HG03280 (cell line): ENCODE measurements at regions not wholly inside any gene's neighbourhood (a gene's known extent, or its start where the extent isn't known, plus 50 kb on each side); places are given as distances from the start of the nearest gene placed in this dataset.

ENCODE experiments used
- ATAC-seq: cut with Tn5 transposase; IDR thresholded peaks from one replicate; pipeline ENCODE4 v1.9.1; 2021; ENCODE audit warnings: mild to moderate bottlenecking, moderate library complexity; ENCODE audit not compliant: unreplicated experiment

- no peak for ATAC-seq
Measured at GRCh38 chr3:117356091-117356705, 646.6 kb downstream of the TUSC7 start.

- no peak for ATAC-seq
Measured at GRCh38 chr3:117358717-117359314, 649.2 kb downstream of the TUSC7 start.

- ATAC-seq: no peak
Measured at GRCh38 chr3:117366574-117366973, 657.0 kb downstream of the TUSC7 start.

DNA sequence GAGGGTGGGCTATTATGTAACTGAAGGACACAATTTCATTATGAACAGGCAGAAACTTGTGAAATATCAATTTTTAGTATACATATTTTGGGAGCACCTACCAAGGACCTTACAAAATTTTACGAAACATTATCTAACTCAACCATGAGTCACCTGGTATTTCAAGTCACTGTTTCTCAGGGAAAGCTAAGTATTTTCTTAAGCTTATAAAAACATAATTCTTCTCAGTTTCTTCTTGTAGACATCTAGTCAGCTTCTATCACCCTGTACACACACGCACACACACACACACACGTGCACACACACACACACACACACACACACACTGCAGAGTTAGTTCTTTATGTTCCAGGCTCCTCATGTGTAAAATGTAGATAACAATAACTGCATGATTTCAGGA, 658.3 kb downstream of the TUSC7 start:
- ATAC-seq: no peak

DNA sequence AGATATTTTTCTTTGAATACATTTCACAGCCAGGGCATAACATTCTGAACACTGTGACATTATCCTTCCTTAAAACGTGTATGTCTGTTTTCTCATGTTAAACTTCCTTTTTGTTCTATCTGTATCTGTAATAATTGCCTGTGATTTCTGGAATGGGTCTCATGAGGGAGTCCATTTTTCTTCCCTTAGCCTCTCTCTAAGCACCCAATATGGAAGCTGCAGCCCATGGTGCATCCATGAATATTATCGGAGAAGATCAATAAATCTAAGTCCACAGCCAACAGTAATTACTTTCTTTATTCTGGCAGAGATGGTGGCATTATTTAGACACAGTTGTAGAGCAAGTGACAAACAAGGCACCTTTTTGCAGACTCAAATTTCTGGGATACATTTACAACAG, 671.1 kb downstream of the TUSC7 start:
- ATAC-seq: no peak

- no peak for ATAC-seq
Measured at GRCh38 chr3:117393119-117393518, 683.5 kb downstream of the TUSC7 start.

GRCh38 chr3:117398141-117398899, 688.7 kb downstream of the TUSC7 start:
- no peak for ATAC-seq

DNA sequence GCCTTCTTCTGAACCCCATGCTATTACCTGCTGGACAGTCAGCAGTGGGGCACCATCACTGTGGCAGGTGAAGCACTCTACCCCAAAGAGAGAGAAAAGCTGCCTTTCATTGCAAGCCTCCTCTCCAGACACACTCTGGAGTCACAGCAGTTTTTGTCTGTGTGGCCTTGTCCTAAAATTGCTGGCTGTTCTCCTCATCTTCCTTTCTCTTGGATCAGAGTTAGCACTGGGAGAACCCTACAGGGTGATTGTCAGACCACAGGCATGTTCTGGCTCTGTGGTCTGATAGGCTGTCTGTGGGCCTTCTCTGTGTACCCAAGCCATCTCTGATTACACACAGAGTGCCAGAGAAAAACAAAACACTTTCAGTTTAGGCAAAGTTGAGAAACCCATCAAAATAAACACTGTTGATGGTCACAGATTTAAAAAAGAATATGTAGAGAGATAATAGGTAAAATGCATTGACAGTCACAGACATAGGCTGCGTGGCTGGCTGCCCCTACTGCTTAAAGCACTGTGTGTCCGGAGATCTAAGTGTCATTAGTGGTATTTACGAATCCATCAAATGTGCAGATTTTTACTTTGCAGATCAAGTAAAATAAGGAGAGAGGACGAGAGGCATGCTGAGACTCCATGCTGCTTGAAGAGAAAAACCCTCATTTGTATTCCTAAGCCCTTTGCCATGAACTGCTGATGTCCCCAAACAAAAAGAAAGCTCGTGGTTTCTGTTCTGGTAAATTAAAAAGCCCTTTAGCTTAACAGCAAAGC, 689.9 kb downstream of the TUSC7 start:
- ATAC-seq: no peak

DNA sequence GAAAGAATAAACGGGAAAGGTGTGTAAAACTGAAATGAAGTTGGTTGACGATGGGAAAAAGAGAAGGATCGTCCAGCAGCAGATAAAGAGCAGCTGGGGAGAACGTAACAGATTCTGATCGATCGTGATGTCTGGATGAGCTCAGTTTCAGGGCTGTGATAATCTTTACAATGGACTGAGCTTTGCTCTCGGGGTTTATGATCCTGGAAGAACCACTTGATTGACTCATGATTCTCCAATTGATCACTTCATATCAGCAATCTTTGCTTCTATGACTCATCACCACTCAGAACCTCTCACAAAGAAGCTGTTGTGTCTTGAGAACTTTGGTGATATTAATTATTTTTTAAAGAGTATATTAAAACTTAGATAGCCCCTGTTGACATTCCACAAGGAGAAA, 690.7 kb downstream of the TUSC7 start:
- ATAC-seq: no peak

DNA sequence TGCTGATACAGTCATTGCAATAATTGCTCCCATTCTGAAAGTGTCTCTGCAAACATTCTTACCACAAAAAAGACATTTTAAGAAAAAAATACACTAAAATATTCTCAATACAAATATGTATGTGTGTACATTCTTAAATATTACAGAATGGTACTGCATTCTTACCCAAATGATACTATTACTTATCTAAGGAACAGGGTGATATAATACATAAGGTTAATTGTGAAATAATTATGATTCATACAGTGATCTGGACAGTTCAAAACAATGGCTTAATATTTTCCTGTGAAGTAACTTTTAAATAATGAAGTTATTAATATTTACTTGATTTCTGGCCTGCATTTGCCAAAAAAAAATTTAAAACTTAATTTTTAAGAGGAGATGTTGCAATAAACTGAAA, 694.6 kb downstream of the TUSC7 start:
- no peak for ATAC-seq

DNA sequence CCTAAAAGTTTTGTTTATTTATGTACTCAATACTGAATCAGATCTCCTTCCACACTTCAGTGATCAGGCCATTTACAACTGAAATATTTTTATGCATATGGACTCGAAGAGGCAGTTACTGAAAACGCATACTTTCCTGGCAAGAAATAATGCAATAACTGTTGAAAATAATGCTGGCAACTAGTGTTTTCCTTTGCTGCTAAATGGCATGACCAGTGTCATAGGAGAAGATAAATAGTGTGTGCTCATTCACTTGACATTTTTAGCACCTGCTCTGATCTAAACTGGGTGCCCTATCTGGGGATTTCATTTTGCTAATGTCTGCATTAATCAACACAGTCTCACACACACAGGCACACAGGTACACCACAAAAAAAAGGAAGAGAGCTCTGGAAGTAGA, 695.2 kb downstream of the TUSC7 start:
- no peak for ATAC-seq

GRCh38 chr3:117405359-117405758, 695.8 kb downstream of the TUSC7 start:
- no peak for ATAC-seq

DNA sequence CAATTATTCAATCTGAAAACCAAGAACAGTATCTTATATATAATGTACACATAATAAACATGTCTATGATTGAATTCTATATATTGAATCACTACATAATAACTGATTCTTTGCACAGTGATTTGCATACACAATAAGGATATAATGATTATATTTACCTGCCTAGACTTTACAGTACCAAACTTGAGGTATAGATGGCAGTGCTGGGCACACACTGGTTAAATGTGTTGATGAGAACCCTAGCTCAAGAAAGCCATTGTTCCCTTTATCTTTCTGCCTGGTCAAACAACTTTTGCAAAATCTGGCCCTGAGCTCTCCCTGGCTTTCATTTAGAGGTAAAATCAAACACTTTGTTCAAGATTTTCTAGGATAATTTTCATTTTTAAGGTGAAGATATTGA, 697.7 kb downstream of the TUSC7 start:
- ATAC-seq: peak; percentile 71

DNA sequence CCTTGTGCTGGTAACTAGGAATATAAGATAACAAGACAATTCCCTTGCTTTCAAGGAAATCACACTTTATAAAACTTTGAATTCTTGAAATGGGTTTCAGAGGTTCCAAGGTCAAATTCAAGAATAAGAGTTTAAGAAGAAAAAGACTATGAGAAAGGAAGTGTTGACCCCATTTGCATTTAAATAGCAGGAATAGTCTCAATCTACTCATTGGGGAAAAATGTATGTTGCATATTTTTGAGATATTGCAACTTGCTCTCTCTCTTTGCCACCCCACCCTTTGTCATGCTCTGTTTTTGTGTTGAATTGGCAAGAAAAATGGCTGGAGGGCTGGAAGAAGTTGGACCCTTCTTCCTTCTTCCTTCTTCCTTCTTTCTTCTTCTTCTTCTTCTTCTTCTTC, 699.2 kb downstream of the TUSC7 start:
- no peak for ATAC-seq

GRCh38 chr3:117409256-117409655, 699.7 kb downstream of the TUSC7 start:
- no peak for ATAC-seq

GRCh38 chr3:117409701-117410459, 700.3 kb downstream of the TUSC7 start:
- ATAC-seq: no peak

GRCh38 chr3:117411971-117412370, 702.4 kb downstream of the TUSC7 start:
- ATAC-seq: no peak

DNA sequence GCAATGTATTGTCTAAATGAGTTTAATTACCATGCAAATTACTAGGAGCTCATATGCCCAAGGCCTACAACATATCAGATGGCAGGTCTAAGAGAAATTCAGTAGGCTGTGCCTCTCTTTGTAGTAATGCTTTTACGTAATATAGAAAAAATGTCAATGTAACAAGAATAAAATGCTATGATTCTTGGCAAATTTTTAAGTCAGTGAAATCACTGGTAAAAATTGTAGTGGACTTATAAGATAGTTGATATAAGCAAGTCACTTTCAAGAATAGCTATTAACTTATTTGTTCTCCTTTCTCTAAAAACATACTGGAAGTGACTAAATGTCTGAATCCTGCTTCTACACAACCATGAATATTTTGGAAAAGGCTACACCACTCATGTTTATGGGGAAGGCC, 707.8 kb downstream of the TUSC7 start:
- no peak for ATAC-seq

- ATAC-seq: no peak
Measured at GRCh38 chr3:117427081-117427480, 717.5 kb downstream of the TUSC7 start.

DNA sequence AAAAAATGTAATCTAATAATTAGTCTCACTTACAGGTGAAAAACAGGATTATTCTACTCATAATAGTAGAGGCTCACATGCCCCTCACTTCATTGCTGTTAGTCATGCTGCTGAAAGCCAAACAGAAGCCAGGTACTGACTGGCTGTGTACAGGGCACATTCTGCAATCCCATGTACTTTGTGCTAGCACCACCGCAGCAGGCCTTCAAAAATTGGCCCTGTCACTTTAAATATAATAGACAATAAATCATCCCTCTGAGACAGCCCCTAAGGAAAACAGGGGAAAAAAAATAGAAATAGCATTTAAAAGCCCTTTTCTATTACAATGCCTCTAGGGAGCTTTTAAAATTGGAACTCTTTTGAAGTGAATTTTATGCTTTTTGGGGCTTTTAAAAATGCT, 723.8 kb downstream of the TUSC7 start:
- no peak for ATAC-seq
